GM19025 (cell line): ENCODE measurements at regions not wholly inside any gene's neighbourhood (a gene's known extent, or its start where the extent isn't known, plus 50 kb on each side); places are given as distances from the start of the nearest gene placed in this dataset.
A peak's percentile ranks its signal among the peaks of the same experiment; 100 is the strongest.
"Not testable (repeated sequence)": the region's sequence is repeated elsewhere in the genome, so short reads cannot be mapped to it uniquely, and the experiment has no call there.

Source experiments
- ATAC-seq: cut with Tn5 transposase; IDR thresholded peaks from one replicate; pipeline ENCODE4 v1.9.1; 2021; ENCODE audit warnings: mild to moderate bottlenecking, low read depth, moderate library complexity; ENCODE audit not compliant: unreplicated experiment

- ATAC-seq, result not testable (repeated sequence)
Measured at GRCh38 chr4:102397056-102397455, 51.8 kb upstream of the SLC39A8 start.

- ATAC-seq, result no peak
Measured at GRCh38 chr4:102399021-102399420, 53.7 kb upstream of the SLC39A8 start.

GRCh38 chr4:102400898-102401297 is 55.6 kb upstream of the SLC39A8 start:
- no peak for ATAC-seq

- no peak for ATAC-seq
Measured at GRCh38 chr4:102402223-102402622, 56.9 kb upstream of the SLC39A8 start.

GRCh38 chr4:102403116-102403515 is 57.8 kb upstream of the SLC39A8 start:
- ATAC-seq, result no peak

GRCh38 chr4:102404431-102404969 is 59.2 kb upstream of the SLC39A8 start:
- no peak for ATAC-seq

- ATAC-seq, result no peak
Measured at GRCh38 chr4:102405821-102406401, 60.6 kb upstream of the SLC39A8 start.

GRCh38 chr4:102410884-102411283 is 65.6 kb upstream of the SLC39A8 start:
- ATAC-seq, result not testable (repeated sequence)

GRCh38 chr4:102411408-102411807 is 66.1 kb upstream of the SLC39A8 start:
- ATAC-seq, result no peak

- no peak for ATAC-seq
Measured at GRCh38 chr4:102416765-102417164, 71.5 kb upstream of the SLC39A8 start.

- no peak for ATAC-seq
Measured at GRCh38 chr4:102420563-102421398, 75.5 kb upstream of the SLC39A8 start.

GRCh38 chr4:102422843-102423242 is 77.6 kb upstream of the SLC39A8 start:
- ATAC-seq, result no peak

- no peak for ATAC-seq
Measured at GRCh38 chr4:102423375-102423774, 77.8 kb upstream of the NFKB1 start.

- no peak for ATAC-seq
Measured at GRCh38 chr4:102427371-102427998, 73.7 kb upstream of the NFKB1 start.

- ATAC-seq, result no peak
Measured at GRCh38 chr4:102428122-102428521, 73.0 kb upstream of the NFKB1 start.

GRCh38 chr4:102429553-102429952 is 71.6 kb upstream of the NFKB1 start:
- ATAC-seq, result no peak

GRCh38 chr4:102430461-102430910 is 70.7 kb upstream of the NFKB1 start:
- peak; percentile 15 for ATAC-seq

GRCh38 chr4:102431608-102431961 is 69.6 kb upstream of the NFKB1 start:
- ATAC-seq, result no peak

GRCh38 chr4:102437111-102437510 is 64.0 kb upstream of the NFKB1 start:
- ATAC-seq, result no peak

GRCh38 chr4:102438396-102439235 is 62.5 kb upstream of the NFKB1 start:
- ATAC-seq, result no peak
